Inflammatory macrophage treated with lipopolysaccharide for 4 hours (primary cell): ENCODE measurements at regions not wholly inside any gene's neighbourhood (a gene's known extent, or its start where the extent isn't known, plus 50 kb on each side); places are given as distances from the start of the nearest gene placed in this dataset.

Source experiments
- DNase-seq: peaks from one replicate; pipeline ENCODE4 v3.0.0-alpha.2; 2020

DNA sequence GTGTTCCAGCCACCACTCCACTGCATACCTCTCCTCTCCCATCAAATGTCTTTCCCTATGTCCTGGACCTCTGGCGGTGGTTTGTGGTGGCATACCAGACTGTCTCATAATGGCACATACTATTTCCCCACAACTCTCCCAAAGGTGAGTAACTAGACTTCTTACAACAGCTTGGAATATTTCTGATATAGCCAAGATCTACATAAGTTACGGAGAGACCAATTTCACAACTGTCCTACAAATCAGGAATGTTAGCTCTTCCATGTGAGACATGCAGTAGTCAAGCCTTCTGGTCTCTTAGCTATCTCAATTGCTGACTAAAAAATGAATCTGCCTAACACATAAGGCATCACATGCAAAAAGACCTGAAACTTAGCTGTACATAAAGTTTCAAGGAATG, 588.9 kb downstream of the RNF144B start:
- DNase-seq, result no peak

DNA sequence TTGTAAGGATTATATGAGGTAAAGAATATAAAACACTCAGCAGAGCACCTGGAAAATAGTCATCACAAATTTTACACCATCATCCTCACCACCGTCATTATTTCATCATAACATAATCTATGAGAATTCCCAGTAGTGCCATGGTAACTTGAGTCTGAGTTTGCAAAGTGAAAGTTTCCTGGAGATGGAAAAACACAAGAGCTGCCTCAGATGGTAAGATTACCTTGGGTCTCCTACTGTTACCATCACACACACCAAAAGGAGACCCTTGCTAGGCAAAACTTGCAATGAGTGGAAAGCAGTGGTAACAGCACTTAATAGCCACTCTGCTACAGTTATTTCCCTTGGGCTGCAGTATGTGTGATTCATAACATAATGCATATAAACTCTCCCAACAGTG, 589.8 kb downstream of the RNF144B start:
- no peak for DNase-seq

DNA sequence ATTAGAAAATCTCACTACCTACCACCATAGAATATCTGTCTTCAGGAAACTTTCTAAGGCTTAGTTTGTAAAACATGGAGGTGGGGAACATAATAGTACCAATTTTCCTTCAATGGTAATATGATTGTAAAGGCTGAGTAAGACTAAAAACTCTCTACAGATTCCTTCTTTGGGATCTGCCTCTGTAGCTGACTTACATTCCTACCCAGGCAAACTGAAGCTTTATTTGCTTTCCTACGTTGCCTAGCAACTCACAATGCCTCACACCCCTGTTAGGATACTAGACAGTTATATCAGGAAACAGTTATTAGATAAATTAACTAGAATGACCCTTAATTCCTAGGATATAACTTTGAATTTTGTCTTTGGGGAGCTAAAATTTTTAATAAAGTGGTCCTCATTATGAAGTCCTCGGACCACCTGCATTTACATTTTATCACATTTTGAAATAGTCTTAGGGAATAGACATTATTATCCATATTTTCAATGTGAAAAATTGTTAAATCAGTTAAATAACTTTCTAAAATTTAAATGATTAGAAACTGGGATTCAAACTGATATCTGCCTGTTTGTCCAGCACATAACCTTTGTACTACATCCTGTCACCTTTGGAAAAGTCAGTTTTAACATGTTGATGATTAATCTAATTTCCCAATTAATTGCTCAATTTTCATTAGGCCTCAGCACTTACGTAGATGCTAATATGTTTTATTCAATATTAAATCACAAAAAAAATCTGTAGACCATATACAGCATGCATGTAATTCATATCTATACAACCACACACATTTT, 591.4 kb downstream of the RNF144B start:
- no peak for DNase-seq

DNA sequence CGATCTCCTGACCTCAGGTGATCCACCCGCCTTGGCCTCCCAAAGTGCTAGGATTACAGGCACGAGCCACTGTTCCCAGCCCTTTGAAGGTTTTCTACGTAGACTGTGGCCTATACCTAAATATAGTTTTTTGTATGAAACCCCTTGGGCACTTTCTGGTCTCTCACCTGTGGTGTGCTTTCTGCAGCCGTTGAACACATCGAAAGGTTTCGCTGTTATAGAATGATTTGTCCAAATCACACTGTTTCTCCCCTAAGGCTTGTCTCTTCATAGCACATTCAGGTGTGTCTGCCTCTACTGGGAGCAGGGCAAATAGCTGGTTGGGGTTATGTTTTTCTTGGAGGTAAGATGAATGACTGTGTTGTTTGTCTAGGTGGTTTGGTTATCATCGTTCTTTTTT, 597.9 kb downstream of the RNF144B start:
- DNase-seq, result no peak

DNA sequence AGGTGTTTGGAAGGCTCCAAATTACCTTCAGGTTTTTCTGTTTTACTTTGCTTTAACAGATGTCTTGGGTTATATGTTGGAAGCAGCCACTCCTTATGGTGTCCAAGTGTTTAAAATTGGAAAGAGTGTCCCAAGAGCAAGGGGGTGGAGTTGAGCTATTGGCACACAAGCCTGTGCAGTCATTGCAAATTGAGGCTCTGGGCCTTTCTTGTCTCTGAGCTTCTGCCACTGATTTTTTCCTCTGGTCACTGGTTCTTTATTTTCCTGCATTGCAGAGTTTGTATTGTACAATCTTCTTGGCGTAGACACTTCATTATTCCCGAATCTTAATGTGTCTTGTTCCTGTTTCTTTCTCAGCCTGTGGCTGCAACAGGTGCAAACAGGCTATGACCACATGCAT, 598.8 kb downstream of the RNF144B start:
- DNase-seq, result no peak

DNA sequence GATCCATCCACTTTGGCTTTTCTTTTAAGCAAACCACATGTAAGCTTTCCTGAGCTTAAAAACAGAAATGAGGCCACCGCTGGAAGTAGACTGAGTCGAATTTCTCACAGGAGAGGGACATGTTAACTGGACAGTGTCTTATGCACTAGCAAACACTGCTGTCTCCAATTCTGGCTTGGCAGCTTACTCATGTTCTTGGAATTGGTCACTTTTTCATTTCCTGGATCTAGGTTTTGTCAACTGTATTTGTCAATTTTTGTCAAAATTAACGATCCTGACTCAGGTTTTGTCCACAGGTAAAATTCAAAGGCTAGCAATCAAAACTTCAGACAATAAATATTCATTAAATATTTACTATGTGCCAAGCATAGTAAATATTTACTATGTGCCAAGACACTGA, 601.5 kb downstream of the RNF144B start:
- DNase-seq, result no peak

DNA sequence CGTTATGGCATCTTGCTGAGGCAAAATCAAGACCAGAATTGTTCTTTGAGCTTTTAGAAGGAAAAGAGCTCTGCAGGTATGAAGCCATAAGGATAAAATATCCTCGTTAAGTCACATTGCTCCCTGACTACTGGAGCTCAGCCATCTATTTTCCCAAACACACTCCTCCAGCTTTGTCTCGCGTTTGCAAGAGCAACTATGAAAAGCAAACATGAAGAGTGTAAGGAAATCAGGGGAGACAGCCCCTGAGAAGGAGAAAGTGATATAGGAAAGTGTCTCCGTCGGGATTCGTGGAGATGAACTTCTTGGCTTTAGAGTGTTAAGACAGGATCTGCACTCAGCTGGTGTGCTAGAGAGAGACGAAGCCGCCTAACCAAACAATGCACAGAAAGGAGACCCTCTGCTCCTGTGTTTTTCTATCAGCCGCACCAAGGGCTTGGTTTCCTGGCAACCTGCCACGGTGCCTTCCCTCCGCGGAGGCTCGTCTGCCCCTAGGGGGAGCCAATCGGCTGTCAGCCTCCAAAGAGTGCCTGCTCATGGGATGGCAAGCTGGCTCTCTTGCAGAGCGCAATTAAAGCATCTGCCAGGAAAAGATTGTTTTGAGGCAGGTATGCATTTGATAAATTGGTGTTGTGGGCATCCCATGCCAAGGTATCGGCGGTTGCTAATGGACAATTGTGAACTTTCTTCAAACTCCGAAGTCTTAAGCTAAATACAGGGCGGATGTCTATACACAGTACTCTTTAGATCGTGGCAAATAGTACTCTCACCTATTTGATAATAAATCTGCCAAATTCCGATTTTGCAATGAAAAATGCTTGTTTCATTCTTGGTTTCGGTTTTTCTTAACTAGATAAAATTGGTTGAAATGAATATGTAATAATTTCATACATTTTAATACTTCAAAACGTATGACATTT, 603.2 kb downstream of the RNF144B start:
- no peak for DNase-seq

DNA sequence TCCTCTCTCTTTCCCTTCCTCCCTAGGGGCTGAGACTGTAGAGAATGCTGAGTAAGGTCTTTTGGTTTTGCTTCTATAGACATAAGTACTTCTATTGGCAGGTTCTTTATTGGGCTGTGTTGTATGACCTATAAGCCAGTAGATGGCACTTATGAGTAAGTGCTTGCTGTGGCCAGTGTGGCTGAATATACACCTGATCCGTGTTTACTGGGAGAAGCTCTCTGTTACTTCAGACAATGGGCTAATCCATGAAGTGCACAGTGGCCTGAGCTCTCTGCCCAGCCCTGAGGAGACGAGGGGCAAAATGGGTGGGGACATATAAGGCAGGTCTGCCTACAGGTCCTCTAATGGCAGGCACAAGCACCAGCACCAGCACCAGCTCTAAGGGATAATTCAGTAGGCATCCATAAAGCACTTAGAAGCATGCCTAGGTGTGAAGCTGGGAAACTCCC, 610.3 kb downstream of the RNF144B start:
- peak; percentile 39 for DNase-seq

DNA sequence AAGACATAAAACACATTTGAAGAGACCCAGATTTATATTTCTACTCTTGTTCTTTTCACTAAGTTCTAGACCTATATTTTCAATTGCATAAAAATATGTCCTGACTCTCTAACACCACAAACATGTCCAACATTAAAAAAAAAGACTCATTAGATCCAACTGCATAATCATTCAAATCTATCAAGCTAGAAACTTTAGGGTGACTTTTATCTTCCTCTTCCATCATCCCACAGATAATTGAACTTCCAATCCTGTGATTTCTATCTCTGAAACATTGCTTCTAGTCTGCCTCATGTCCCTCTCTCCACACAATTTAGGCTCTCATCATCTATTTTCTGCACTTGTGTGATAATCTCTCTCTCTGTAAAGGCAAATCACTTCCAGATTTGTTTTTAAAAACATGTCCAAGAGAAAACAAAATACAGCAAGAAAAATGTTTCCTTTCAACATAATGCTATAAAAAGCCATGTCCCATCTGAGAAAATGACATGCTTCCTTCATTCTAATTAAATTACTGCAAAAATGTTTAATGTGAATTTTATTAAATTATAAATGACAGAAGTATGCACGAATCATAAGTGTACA, 615.9 kb downstream of the RNF144B start:
- no peak for DNase-seq

DNA sequence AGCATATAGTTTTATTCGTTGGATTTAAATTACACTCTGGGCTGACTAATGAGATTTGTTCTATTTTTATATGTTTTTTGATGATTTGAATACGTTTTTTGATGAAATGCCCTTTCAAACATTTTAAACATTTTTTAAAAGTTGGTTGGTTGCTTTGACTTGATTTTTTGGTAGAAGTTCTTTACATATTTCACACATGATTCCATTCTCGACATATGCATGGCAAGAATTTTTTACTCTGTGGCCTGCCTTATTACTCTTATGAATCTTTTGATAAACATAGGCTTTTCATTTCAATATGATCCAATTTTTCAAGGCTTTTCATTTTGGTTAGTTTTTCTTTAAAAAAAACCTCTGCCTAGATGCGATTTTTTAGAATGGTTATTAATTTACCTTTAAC, 617.0 kb downstream of the RNF144B start:
- DNase-seq, result no peak

DNA sequence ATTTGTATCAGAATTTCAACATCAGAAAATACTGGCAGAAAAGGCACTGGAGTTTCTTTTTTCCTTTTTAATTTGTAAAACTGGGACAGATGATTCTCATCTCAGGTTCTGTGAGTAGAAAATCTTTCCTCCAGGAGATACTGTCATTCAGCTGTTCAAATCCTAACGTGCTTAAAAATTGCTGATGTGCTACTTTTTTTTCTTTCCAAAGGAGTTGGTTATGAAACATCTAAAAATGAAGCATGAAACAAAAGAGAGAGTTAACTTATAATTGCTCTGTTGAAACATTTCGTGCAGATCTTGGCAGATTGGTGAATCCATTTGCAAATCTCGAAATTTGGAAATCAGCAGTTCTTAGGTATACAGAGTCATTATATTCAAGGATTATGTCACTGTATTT, 622.6 kb downstream of the RNF144B start:
- no peak for DNase-seq

DNA sequence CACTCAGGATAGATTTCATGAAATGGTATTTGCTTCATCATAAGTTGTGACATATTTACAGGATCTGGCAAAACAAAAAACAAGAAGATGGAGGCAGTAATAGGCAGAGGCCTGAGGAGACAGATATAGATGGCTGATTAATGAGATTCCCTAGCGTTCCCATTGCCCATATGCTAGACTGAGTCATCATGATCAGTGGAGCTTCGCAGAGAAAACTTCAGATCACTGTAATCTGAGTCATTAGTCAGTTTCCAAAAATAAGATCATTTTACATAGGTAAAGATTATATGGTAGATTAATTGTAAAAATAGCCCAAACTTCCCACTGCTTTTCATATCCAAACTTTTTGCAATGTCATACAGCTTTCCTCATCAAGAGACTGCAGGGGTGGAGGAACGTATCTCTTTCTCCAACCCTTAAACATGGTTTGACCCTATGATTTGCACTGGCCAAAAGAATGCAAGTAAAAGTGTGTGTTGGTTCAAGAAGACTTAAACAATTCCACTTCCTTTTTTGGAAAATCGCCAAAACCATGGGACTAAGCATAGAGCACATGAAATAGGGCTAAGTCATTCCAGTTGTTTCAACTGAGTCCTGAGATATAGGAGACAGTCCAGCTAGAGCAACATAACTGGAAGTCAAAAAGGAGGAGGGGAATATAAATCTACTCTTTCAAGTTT, 626.0 kb downstream of the RNF144B start:
- no peak for DNase-seq

DNA sequence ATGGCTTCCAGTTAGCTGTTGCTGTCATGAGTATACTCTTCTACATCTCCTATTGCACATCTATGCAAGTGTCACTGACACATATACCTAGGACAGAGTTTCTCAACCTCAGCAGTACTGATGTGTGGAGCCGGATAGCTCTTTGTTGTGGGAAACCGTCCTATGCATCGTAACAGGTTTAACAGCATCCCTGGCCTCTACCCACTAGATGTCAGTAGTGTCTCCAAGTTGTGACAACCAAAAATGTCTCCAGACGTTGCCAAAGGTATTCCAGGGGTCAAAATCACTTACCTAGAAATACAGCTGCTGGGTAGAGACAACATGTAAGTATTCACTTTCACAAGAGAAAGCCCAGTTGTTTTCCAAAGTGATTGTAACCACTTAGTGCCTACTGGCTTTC, 637.6 kb downstream of the RNF144B start:
- no peak for DNase-seq

DNA sequence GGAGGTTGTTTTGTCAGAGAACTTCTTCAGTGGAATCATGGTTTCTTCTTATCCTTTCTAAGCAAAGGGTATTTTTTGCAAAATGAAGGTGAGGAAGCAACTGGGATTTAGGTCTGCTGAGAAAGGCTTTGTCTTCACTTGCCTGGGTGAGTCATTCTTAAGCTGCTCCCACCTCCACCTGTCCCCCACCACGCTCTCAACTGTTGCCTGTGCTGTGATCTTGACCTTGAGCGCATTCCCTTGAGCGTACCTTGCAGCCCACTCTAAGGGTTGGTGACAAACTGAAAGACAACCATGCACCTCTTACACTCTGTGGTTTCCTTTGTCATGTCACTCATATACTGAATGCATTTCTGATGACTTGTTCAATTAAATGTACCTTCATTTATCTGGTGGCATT, 641.1 kb downstream of the RNF144B start:
- no peak for DNase-seq

DNA sequence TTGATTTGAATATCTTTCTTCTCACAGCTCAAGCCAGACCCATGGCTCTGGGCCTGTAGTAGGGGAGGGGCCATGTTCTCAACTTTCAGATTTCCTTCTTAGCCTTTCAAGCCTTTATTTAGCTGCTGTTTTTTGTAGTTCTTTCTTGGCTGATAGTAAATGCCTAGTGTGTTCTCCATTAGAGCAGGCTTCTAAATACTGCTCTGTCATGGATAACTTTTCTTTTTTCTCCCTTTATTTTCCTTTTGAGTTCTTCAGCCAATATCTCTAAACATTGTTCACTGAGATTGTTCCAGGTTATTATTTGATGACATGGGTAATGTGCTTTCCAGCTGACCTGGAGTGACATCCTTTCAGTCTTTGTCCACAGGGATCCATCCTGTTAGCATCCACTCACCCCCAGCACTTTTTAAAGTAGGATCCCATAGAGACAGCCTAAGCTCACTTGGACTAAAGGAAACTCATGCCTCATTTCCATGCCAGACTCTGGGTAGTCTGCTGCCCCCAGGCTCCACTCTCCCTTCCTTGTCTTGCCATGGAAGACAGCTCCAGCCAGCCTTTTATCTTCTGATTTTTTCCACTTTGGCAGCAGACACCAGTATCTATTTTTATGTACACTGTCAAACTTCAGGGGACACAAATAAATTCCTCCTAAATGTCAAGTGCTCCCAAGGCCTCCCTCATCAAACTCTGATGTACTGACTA, 645.6 kb downstream of the RNF144B start:
- no peak for DNase-seq

DNA sequence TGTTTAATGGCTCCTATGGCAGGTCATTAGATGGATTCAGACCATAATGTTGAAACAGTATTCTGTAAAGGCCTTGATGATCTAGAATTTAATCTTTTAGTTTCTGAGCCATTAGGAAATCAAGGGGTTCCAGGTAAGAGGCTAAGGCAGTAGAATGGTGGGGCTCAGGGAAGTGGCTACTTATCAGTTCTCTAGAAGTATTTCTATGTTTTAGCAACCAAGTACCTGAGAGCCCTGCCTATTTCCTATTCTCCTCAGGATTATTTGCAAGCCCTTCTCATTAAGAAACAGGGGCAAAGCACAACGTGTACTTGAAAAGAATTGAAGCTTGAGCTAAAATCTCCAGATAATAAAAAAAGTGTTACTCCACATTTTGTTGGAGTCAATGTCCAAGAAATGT, 646.5 kb downstream of the RNF144B start:
- DNase-seq, result no peak

DNA sequence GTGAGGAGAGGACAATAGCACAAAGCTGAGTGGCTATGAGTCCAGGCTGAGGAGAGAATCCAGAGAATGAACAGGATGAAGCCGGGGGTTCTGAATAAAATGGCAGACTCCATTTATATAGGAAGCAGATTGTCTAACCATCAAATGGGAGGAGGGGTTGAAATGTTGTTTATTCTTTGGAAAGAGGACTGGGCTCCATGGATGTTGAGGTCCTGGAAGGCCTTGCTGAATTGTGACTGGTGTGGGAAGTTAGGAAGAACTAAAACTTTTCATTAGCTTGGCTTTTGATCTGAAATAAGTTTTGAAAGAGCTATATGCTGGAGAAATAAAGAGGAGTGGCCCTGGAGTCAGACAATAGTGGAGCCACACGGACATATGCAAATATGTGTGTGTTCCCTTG, 647.8 kb downstream of the RNF144B start:
- no peak for DNase-seq

DNA sequence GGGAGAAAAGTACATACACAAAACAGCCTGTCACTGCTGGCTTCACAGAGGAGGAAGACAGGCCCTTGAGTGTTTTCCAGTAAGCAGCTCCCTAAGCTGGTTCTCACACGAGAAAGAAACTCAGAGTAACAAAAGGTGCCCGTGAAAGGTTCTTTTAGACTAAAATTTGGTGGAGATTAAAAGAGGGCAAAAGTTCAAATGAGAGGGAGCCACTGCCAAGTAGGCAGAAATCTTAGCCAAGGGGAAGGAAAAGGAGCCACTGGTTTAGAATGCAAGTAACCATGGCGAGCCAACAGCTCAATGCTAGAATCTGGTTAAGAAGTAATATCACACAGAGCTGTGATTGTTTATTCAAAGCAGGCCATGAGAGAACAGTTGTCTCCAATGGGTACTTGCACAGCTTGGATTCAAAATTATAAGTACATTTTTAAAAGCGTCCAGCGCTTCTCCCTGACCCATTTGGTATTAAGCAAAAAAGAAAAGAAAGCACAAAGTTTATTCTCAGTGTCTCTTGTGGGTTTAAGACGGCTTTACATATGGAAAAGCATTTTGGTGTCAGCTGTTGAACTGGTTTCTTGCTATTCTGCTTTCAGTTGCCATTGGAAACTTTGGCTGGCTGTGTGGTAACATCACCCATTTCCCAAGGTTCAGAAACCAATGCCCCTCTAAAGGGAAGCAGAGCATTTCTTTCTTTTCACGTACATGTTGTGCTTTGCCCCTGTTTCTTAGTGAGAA, 648.5 kb downstream of the RNF144B start:
- DNase-seq, result no peak

DNA sequence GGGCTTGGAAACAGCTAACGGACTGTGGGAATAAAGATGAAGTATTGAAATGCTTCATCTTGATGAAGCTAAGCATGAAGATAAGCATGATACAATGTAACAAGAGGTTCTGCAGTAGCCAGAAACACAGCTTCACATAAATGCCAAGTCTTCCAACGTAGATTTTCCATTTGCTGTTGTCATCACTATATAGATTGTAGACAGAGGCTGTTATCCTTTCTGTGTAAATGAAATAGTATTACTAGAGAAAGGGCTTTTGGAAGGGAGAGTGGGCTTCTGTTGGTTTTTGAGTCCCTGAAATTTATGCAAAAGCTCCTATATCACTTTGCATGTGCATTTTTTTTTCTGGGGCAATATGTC, 649.0 kb downstream of the RNF144B start:
- DNase-seq, result no peak

DNA sequence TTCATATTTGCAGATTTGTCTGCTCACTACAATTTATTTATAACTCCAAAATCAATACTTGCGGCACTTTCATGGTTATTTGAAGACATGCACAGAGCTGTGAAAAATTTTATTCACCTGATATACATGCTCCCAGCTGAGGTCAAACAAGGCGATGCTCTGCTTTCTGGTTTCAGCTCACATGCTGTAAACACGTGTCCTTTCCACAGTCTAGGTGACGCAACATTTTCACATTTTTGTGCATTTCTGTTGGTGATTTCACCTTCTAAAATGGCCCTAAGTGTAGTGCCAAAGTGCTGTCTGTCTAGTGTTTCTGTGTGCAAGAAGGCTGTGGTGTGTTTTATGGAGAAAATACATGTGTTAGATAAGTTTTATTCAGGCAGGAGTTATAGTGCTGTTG, 650.5 kb downstream of the RNF144B start:
- DNase-seq, result no peak

DNA sequence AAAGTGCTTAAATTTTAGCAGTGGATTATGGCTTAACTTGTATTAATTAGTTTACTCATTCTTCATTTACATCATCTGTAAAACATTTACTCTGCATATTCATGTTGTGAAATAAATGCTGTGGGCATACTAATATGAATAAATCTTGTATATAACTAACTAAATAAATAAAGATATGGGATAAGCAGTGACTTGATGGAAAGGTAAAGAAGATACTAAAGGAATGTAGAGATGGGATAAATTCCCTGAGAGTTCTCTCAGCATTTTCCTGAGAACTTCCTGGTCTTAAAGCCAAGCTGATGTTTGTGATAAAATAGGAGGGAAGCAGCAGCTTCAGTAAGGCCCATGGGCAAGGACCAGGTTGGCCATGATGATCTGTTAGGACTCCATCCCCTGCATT, 652.1 kb downstream of the RNF144B start:
- DNase-seq, result no peak

DNA sequence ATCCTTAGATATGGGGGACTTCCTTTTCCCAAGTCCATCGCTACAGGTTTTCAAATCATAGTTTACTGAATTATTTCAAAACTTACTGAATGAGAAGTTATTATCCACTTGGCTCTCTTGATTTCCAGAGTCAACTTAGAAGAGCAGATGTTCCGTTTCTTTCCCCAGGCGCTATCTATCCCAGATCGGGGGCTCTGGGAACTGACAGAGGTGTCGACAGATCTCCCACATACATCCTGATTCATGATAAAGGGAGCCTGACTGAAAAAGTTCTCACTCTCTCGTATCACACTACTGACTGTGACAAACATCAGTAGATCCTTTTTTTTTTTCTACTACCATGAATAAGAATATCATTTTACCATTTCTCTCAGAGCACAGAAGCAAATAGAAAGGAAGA, 654.8 kb downstream of the RNF144B start:
- DNase-seq, result no peak
